Gastrocnemius medialis (tissue), 4 donors: ENCODE measurements at regions not wholly inside any gene's neighbourhood (a gene's known extent, or its start where the extent isn't known, plus 50 kb on each side); places are given as distances from the start of the nearest gene placed in this dataset.

Experiments used
- CTCF ChIP-seq, 5 experiments: fragments of 450-650 bp in 3 of 5; fragments of 200-600 bp in 2 of 5; sonication (generic) in 2 of 5; IDR thresholded peaks in 4 of 5; conservative IDR thresholded peaks in 1 of 5; 1 replicate in 4 of 5; 2 replicates in 1 of 5; pipeline ENCODE4 v1.5.1; 2016 to 2019; ENCODE audit warnings: antibody characterized with exemption in 5 of 5, mild to moderate bottlenecking in 3 of 5, moderate library complexity in 3 of 5
- POLR2A ChIP-seq, 2 donors: fragments of 450-650 bp; IDR thresholded peaks; one replicate each; pipeline ENCODE4 v1.6.1; 2017; ENCODE audit warnings: antibody characterized with exemption in 2 of 2, mild to moderate bottlenecking in 2 of 2, moderate library complexity in 2 of 2

DNA sequence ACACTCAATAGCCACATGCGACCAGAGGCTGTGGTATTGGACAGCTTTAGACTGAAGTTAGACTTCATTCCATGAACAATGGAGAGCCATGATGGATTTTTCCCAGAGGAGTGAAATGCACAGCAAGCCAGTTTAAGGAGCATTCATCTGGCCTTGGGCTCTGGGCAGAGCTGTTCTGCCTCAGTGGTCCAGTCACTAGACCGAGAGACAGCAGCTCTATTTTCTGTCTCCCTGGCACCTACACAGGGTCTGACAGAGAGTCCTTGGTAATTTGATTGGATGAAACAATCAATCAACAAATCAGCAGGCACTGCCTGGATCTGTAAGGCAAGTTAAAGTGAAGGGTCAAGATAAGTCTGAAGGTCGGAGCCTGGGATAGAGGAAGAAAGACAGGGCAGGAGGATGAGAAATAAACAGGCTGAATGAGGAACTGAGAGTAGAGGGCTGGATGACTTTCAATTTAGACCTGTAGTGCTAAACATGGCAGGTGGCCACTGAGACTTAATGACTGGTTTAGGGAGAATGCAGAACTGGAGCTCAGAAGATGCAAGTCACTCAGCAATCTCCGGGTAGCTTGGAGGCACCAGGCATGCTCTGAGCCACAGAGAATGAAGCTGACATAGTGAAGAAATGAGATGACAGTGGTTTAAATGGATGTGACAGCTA lies 98.5 kb upstream of the SLC25A36 start:
- TF ChIP-seq CTCF (IDR thresholded peaks at IDR 0.05 in 4 of 5, conservative IDR thresholded peaks at IDR 0.05 in 1 of 5) = no peak
- no peak for TF ChIP-seq POLR2A (IDR thresholded peaks at IDR 0.05)
